Activated naive CD8-positive, alpha-beta T cell treated with anti-CD3 and anti-CD28 coated beads, Interleukin-2, amount 10 ng/mL, durations not matched to agents 7 days and 5 days (primary cell): ENCODE measurements at regions not wholly inside any gene's neighbourhood (a gene's known extent, or its start where the extent isn't known, plus 50 kb on each side); places are given as distances from the start of the nearest gene placed in this dataset.
A peak's percentile ranks its signal among the peaks of the same experiment; 100 is the strongest.

ENCODE experiments used
- ATAC-seq: fragments of 150-1000 bp; cut with Tn5 transposase; one replicate; pipeline ENCODE4 v1.10.0; 2021; ENCODE audit warnings: low read depth, moderate library complexity
- POLR2A ChIA-PET: fragments of 350-600 bp; sonication (Branson Sonifier 250); formaldehyde crosslinking; loops from one replicate; lab custom pipeline; 2021; ENCODE audit warnings: antibody characterized with exemption; lab: Charles Lee
- DNase-seq: peaks from one replicate; pipeline ENCODE4 v3.0.0; 2021
- H3K27ac Mint-ChIP-seq: one replicate; pipeline ENCODE4 v1.8.0; 2022; ENCODE audit warnings: mild to moderate bottlenecking, mixed read lengths
- H3K27me3 Mint-ChIP-seq: one replicate; pipeline ENCODE4 v1.8.0; 2022; ENCODE audit warnings: mild to moderate bottlenecking, moderate library complexity, mixed read lengths
- H3K36me3 Mint-ChIP-seq: one replicate; pipeline ENCODE4 v1.8.0; 2021; ENCODE audit warnings: mild to moderate bottlenecking, mixed read lengths
- H3K4me1 Mint-ChIP-seq: one replicate; pipeline ENCODE4 v1.8.0; 2021; ENCODE audit warnings: mixed read lengths
- H3K4me3 Mint-ChIP-seq: one replicate; pipeline ENCODE4 v1.8.0; 2022; ENCODE audit warnings: mild to moderate bottlenecking, moderate library complexity, mixed read lengths
- H3K9me3 Mint-ChIP-seq: one replicate; pipeline ENCODE4 v1.8.0; 2021; ENCODE audit warnings: mixed read lengths

DNA sequence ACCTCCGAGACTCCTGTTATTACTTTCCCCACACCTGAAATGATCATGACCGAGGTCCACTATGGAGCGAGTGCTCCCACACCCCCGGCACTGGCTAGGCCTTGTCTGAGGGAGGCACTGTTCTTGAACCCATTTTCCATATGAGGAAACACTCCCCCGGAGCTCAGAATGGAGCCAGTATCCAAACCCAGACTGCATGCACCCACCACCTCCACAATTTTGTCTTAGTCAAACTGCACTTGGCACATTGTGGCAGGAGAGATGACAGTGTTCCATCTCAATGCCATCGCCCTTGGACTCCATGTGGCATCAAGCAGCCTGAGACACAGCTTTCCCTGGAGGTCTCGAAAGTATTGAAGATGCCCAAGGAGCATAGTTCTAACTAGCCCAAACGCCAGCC, 154.1 kb downstream of the NUP210 start:
- Mint-ChIP-seq H3K4me1 (peaks cover 9% of the 10 kb centered on the region), H3K27ac (no peak overlapping the region), H3K27me3 (peaks cover 23% of the 10 kb centered on the region), H3K4me3 (no peak overlapping the region), H3K9me3 (no peaks in the 10 kb centered on the region), H3K36me3 (no peaks in the 10 kb centered on the region)
- POLR2A ChIA-PET, result no interaction called here
- DNase-seq (no peak), ATAC-seq (no peak)

DNA sequence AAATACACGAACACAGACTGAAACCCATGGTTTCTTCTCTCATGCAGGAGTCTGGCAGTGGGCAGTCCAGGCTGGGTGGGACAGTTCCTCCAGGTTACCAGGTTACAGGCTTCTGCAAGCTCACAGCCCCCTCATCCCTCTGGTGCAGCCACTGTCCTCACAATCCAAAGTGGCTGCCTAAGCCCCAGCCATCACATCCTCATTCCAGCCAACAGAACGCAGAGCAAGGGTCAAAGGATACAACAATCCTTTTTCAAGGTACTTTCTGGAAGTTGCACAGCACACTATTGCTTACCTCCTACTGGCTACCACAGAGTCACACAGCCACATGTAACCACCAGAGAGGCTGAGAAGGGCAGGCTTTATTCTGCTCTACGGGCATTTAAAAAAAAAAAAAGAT, 154.6 kb downstream of the NUP210 start:
- no peak overlapping the region for H3K27ac Mint-ChIP-seq
- ATAC-seq, result no peak
- H3K36me3 Mint-ChIP-seq, result no peaks in the 10 kb centered on the region
- H3K9me3 Mint-ChIP-seq, result no peaks in the 10 kb centered on the region
- H3K4me1 Mint-ChIP-seq, result peaks cover 9% of the 10 kb centered on the region
- peaks cover 18% of the 10 kb centered on the region for H3K27me3 Mint-ChIP-seq
- no peak overlapping the region for H3K4me3 Mint-ChIP-seq
- DNase-seq, result no peak
- POLR2A ChIA-PET, result no interaction called here

DNA sequence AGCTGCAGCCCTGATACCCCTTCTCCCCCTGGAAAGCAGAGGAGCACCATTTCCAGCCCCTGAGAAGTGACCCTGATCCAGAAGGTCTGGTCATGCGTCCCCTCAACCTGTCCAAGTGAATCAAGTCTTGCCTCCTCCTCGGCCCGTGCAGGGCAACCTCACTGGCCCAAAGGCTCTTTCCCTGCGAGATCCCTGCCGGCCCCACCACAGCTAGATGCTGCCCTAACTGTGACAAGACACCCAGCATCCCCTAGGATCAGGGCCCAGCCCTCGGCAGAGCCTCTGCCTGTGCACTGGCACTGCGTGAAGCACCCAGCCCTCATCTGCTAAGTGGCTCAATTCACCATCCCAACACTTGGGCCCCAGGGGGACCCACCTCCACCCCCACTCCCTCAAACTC, 155.1 kb downstream of the NUP210 start:
- Mint-ChIP-seq H3K36me3 (no peaks in the 10 kb centered on the region), H3K27me3 (peaks cover 16% of the 10 kb centered on the region), H3K4me1 (peaks cover 9% of the 10 kb centered on the region), H3K4me3 (no peak overlapping the region), H3K9me3 (no peaks in the 10 kb centered on the region), H3K27ac (no peak overlapping the region)
- ATAC-seq (no peak), DNase-seq (no peak)
- POLR2A ChIA-PET, result no interaction called here

DNA sequence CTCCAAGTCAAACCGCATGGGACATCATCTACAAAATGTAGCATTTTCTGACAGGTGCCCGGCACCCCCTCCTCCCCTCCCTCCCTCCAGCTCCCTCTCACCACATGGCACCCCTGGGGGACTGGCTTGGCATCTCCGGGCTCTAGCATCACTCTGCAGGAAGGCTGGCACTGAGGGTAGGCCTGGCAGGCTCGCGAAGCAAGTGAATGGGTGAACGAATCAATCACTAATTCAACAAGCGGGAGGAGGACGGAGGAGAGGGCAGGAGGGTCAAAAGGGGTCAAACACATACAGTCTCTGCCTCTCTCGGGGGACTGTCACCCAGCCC, 155.7 kb downstream of the NUP210 start:
- peaks cover 9% of the 10 kb centered on the region for H3K4me1 Mint-ChIP-seq
- H3K9me3 Mint-ChIP-seq, result no peaks in the 10 kb centered on the region
- ATAC-seq (no peak), DNase-seq (no peak)
- H3K27me3 Mint-ChIP-seq, result peaks cover 16% of the 10 kb centered on the region
- no peak overlapping the region for H3K27ac Mint-ChIP-seq
- no peaks in the 10 kb centered on the region for H3K36me3 Mint-ChIP-seq
- POLR2A ChIA-PET, result no interaction called here
- H3K4me3 Mint-ChIP-seq, result no peak overlapping the region

DNA sequence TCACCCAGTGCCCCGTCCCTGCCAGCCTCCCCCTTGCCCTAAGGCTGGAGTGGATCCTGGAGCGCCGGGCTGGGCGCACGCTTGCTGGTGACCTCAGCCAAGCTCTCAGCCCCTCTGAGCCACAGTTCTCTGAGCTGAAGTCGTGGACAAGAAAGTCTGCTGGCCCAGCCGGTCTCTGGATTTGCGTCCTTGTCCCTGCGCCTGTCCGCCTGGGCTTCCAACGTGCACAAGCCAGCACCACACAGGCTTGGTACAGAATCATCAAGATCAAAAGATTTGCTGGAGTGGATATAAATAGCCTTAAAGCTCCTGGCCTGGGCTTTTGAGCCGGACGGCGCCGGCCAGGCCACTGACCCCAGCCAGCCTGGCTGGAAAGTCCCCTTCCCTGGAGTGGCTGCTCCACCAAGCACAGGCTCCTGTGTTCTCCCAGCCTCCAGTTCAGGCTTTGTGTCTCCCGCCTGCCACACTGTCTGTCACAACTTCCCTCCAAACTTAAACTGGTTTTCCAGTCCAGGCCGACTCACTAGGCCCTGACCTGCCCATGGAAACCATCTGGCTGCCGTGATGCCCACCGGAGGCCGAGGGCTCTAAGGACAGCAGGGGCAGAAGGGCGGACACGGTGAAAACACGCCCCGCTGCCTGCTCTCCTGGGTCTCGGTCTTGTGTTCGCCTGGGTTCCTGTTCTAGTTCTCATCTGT, 156.2 kb downstream of the NUP210 start:
- Mint-ChIP-seq H3K36me3 (no peaks in the 10 kb centered on the region), H3K4me1 (peaks cover 9% of the 10 kb centered on the region), H3K9me3 (no peaks in the 10 kb centered on the region), H3K4me3 (no peak overlapping the region), H3K27ac (no peak overlapping the region), H3K27me3 (peaks cover 16% of the 10 kb centered on the region)
- POLR2A ChIA-PET, result no interaction called here
- ATAC-seq (no peak), DNase-seq (no peak)

DNA sequence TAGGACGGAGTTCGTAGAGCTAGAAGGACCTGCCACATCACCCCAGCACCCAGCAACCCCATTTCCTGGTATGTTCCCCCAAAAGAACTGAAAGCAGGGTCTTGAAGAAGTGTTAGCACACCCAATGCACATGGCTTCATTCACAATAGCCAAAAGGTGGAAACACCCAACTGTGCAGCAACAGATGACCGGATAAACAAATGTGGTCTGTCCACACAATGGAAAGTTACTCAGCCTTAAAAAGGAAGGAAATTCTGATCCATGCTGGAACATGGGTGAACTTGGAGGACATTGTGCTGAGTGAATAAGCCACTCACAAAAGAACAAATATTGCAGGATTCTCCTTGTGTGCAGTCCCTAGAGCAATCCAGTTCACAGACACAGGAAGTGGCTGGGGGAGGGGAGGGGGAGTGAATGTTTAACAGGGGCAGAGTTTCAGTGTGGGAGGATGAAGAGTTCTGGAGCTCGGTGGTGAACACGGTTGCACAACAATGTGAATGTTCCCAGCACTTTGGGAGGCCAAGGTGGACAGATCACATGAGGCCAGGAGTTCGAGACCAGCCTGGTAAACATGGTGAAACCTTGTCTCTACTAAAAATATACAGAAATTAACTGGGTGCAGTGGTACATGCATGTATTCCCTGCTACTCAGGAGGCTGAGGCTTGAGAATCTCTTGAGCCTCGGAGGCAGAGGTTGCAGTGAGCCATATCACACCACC, 157.5 kb downstream of the NUP210 start:
- peak; percentile 46 for ATAC-seq
- POLR2A ChIA-PET, result no interaction called here
- no peak overlapping the region for H3K4me3 Mint-ChIP-seq
- H3K9me3 Mint-ChIP-seq, result no peaks in the 10 kb centered on the region
- H3K4me1 Mint-ChIP-seq, result peaks cover 9% of the 10 kb centered on the region
- peak overlapping the region; percentile 1 for H3K27ac Mint-ChIP-seq
- peaks cover 9% of the 10 kb centered on the region for H3K27me3 Mint-ChIP-seq
- DNase-seq, result no peak
- H3K36me3 Mint-ChIP-seq, result no peaks in the 10 kb centered on the region

DNA sequence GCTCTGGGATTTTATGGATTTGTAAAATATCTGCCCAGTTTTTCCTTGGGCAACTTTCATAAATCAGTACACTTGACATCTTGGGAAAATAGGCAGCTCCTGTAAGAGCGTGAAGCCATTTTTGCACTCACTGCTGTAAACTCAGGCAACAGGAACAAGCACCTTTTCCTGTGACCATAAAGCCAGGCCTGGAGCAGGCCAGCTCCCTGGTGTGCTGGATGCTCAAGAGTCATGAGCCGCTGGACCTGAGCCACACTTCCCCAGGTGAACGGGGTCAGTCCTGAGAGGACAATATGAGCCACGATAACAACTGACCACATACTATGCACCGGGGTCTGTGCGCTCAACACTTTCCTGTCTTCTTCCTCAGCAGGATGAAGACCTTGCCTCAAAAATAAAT, 158.2 kb downstream of the NUP210 start:
- ATAC-seq (no peak), DNase-seq (no peak)
- POLR2A ChIA-PET, result no interaction called here
- no peaks in the 10 kb centered on the region for H3K9me3 Mint-ChIP-seq
- H3K4me1 Mint-ChIP-seq, result peaks cover 9% of the 10 kb centered on the region
- H3K36me3 Mint-ChIP-seq, result no peaks in the 10 kb centered on the region
- H3K27ac Mint-ChIP-seq, result no peak overlapping the region
- H3K4me3 Mint-ChIP-seq, result no peak overlapping the region
- peaks cover 9% of the 10 kb centered on the region for H3K27me3 Mint-ChIP-seq

DNA sequence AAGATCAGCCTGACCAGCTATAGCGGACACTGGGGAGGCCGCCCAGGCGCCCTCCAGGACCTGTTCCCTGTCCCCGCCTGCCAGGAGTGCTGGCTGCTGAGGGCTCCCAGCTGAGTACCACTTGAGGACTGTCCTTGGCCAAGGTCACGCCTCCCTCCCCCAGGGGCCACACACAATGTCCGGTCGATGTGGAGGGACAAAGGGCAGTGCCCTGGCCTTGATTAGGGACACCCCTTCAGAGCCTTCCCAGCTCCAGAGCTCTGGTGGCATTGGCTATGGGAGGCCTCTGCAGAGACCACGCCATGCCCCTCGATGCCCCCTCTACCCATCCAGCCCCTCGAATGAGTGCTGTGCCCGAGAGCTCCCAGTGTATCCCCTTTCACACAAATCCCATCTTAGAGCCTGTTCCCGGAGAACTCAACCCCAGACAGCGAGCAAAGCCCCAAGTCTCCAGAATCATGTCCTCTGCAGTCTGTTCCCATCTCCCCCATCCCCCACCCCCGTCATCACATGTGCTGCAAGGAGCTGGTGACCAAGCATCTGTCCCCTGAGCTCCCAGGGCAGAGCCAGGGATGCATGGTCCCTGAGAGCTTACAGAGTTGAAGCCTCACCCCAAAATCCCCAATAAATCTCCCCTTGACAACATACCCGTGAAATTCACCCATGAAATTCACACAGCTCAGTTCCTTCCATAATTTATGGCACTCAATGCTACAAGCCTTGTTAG, 158.9 kb downstream of the NUP210 start:
- no peaks in the 10 kb centered on the region for H3K36me3 Mint-ChIP-seq
- H3K9me3 Mint-ChIP-seq, result no peaks in the 10 kb centered on the region
- peaks cover 9% of the 10 kb centered on the region for H3K4me1 Mint-ChIP-seq
- peaks cover 8% of the 10 kb centered on the region for H3K27me3 Mint-ChIP-seq
- H3K27ac Mint-ChIP-seq, result no peak overlapping the region
- no peak for DNase-seq
- ATAC-seq, result no peak
- POLR2A ChIA-PET, result no interaction called here
- no peak overlapping the region for H3K4me3 Mint-ChIP-seq

DNA sequence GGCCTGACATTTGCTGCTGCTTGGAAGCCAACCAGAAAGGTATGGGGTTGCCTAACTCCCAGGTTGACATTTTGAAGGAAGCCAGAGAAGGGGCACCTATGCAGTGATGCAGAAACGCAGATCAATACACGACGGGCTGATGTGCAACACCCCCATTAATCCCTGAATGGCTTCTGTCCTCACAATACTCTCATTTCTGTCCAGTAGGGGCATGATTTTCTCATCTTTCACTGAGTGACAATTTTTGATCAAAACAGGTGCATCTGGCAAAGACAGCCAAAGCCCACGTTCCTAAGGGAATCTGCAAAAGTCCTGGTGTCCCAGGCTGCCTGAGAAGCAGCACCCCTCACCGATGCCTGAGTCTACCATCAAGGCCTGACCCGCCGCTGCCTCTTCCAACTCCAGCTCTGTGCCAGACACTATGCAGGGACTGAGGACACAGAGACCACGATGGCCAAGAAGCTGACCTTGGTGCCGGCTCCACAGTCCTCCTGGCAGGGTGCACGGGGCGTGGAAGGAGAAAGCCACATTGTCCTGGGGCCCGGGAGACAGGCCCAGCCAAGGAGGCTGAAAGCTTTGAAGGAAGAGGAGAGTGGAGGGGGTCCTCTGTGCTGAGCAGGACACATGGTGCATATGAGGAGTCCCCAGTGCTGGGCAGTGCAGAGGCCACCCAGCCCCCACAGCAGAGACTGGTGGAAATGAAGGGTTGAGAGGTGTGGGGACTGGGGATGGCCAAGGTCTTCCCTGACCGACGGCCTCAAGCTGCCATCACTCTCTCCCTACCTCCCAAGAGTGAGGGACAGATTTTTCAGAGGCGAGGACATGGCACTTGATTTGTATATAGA, 159.6 kb downstream of the NUP210 start:
- no peak for ATAC-seq
- no peak overlapping the region for H3K27ac Mint-ChIP-seq

DNA sequence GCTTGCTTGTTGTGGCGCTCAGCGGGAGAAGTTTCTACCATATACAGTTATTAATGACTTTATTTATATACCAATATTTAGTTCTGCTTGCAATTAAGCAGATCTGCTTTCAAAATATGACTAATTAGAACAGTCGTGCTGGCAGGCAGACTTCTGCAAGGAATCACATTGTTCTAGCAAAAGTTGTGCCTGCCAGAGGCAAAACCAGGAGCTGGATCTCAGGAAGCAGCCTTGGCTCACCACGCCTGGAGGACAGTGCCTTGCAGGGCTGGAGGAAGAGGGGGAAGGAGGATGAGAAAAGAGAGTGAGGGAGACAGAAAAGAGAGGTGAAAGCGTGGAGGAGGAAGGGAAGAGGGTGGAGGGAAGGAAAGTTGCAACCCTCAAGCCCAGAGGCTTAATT, 160.3 kb downstream of the NUP210 start:
- no peaks in the 10 kb centered on the region for H3K9me3 Mint-ChIP-seq
- POLR2A ChIA-PET, result no interaction called here
- DNase-seq (no peak), ATAC-seq (no peak)
- H3K4me1 Mint-ChIP-seq, result peaks cover 9% of the 10 kb centered on the region
- H3K4me3 Mint-ChIP-seq, result no peak overlapping the region
- peaks cover 3% of the 10 kb centered on the region for H3K27me3 Mint-ChIP-seq
- H3K27ac Mint-ChIP-seq, result no peak overlapping the region
- no peaks in the 10 kb centered on the region for H3K36me3 Mint-ChIP-seq

More for the DNA sequence above, 159.6 kb downstream of the NUP210 start:
- POLR2A ChIA-PET, result no interaction called here
- DNase-seq, result no peak
- Mint-ChIP-seq H3K9me3 (no peaks in the 10 kb centered on the region), H3K27me3 (peaks cover 7% of the 10 kb centered on the region), H3K4me3 (no peak overlapping the region), H3K36me3 (no peaks in the 10 kb centered on the region), H3K4me1 (peaks cover 9% of the 10 kb centered on the region)

DNA sequence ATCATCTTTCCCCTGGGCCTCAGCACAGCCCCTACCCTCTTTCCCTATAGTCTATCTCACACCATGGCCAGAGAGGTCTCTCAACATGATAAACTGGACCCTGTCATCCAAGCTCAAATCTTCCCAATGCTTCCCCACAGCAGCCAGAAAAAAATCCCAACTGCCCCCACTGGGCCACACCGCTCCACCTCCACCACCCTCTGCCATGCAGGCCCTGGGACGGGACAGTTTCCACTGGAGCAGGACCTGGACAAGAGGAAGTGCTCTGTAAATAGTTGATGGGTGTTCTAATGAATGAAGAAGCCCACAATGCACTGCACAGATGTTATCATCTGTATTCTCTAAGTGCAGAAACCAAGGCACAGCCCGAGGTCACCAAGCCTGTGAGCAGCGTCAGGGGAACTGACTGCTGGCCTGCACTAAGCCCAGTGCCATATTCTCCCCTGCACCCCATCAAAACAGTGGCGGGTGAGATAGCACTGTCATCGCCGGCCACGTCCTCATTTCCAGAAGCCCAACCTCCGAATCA, 161.1 kb downstream of the NUP210 start:
- POLR2A ChIA-PET, result no interaction called here
- ATAC-seq (no peak), DNase-seq (no peak)
- H3K27me3 Mint-ChIP-seq, result no peaks in the 10 kb centered on the region
- no peak overlapping the region for H3K4me3 Mint-ChIP-seq
- H3K27ac Mint-ChIP-seq, result no peak overlapping the region
- peaks cover 9% of the 10 kb centered on the region for H3K4me1 Mint-ChIP-seq
- no peaks in the 10 kb centered on the region for H3K36me3 Mint-ChIP-seq
- H3K9me3 Mint-ChIP-seq, result no peaks in the 10 kb centered on the region

DNA sequence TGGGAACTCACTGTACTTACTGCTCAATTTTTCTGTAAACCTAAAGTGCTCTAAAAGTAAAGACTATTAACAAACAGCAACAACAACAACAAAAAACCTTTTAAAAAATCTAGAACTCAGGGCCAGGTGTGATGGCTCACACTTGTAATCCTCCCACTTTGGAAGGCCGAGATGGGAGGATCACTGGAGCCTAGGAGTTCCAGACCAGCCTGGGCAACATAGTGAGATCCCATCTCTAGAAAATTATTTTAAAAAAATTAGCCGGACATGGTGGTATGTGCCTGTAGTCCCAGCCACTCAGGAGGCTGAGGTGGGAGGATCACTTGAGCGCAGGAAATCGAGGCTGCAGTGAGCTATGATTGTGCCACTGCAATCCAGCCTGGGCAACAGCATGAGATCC, 161.8 kb downstream of the NUP210 start:
- ATAC-seq (no peak), DNase-seq (no peak)
- no peaks in the 10 kb centered on the region for H3K9me3 Mint-ChIP-seq
- POLR2A ChIA-PET, result no interaction called here
- H3K36me3 Mint-ChIP-seq, result no peaks in the 10 kb centered on the region
- H3K4me3 Mint-ChIP-seq, result no peak overlapping the region
- H3K27ac Mint-ChIP-seq, result no peak overlapping the region
- peaks cover 9% of the 10 kb centered on the region for H3K4me1 Mint-ChIP-seq
- H3K27me3 Mint-ChIP-seq, result no peaks in the 10 kb centered on the region

DNA sequence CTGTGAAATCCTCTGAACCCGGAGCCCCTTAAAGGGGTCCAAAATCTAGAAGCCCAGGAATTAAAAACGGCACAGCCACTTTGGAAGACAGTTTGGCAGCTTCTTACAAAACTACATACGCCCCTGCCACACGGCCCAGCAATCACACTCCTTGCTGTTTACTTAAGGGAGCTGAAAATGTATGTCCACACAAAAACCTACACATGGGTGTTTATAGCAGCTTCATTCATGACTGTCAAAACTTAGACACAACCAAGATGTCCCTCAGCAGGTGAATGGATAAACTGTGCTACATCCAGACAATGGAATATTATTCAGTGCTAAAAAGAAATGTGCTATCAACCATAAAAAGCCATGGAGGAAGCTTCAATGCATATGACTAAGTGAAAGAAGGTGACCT, 162.5 kb downstream of the NUP210 start:
- Mint-ChIP-seq H3K27me3 (peaks cover 2% of the 10 kb centered on the region), H3K9me3 (no peaks in the 10 kb centered on the region), H3K4me1 (peaks cover 6% of the 10 kb centered on the region), H3K27ac (no peak overlapping the region), H3K4me3 (no peak overlapping the region), H3K36me3 (no peaks in the 10 kb centered on the region)
- DNase-seq, result no peak
- POLR2A ChIA-PET, result no interaction called here
- ATAC-seq, result no peak
